RWPE1 (cell line): ENCODE measurements at regions not wholly inside any gene's neighbourhood (a gene's known extent, or its start where the extent isn't known, plus 50 kb on each side); places are given as distances from the start of the nearest gene placed in this dataset.
"Not testable (repeated sequence)": the region's sequence is repeated elsewhere in the genome, so short reads cannot be mapped to it uniquely, and the experiment has no call there.

ENCODE experiments used
- CTCF ChIA-PET: fragments of 350-600 bp; sonication (Branson Sonifier 250); formaldehyde crosslinking; extraction: SDS; loops from one replicate; lab custom pipeline; 2021; lab: Yijun Ruan, JAX
- POLR2A ChIA-PET: fragments of 400-600 bp; formaldehyde crosslinking; extraction: SDS; loops from one replicate; lab custom pipeline; 2020; ENCODE audit warnings: antibody characterized with exemption; ENCODE audit not compliant: low non-redundant PET; lab: Yijun Ruan, JAX
- DNase-seq: peaks from one replicate; pipeline ENCODE4 v3.0.0; 2012; ENCODE audit warnings: low spot score
- H3K27ac ChIP-seq: fragments of 450-650 bp; 2 replicates; pipeline ENCODE4 v1.5.1; 2017
- CTCF ChIP-seq: fragments of 450-650 bp; conservative IDR thresholded peaks from 2 replicates; pipeline ENCODE4 v1.5.1; 2017; ENCODE audit warnings: low read depth, mild to moderate bottlenecking

DNA sequence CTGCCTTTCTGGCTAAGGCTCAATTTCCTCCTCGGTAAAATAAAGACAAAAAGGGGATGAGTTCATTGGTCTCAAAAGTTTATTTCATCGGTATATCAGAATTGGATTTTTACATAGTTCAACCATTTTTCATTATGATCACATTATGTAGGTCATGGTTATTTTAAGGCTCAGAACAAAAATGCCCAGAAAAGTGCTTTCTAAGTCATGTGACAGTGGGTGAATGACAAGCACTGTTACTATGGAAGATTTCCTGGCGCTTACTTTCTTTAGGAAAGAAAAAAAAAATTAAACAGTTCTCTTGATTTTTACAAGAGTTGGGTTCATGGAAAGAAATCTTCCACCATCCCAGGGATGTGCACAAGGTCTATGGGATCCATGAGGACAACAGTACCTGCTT is 117.9 kb upstream of the CES5A start:
- ChIA-PET POLR2A (no interaction called here), CTCF (no interaction called here)
- H3K27ac ChIP-seq = no peak overlapping the region
- TF ChIP-seq CTCF = no peak
- no peak for DNase-seq

DNA sequence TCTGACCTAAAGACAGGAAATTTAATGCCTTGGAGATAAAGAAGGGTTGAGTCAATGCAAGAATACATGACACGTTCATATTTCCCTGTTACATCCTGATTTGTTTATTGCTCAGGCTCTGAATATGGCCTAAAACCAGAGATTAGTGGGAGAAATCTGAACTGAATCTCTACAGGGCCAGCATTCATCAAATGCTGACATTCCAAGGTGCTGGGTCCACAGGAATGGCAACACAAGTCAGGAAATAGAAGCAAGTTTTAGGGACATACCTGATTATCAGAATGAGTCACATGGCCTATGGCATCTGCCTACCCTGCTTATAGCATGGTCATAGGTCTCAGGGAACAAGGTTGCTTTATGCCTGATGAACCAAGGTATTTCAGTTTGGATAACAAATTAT is 117.4 kb upstream of the CES5A start:
- CTCF ChIA-PET = no interaction called here

GRCh38 chr16:55991843-55992242 is 116.7 kb upstream of the CES5A start:
- DNase-seq = no peak

More for the DNA sequence above, 117.4 kb upstream of the CES5A start:
- H3K27ac ChIP-seq = no peak overlapping the region
- no peak for TF ChIP-seq CTCF
- POLR2A ChIA-PET = no interaction called here
- no peak for DNase-seq

GRCh38 chr16:55989569-55989907 is 114.4 kb upstream of the CES5A start:
- TF ChIP-seq CTCF = no peak
- POLR2A ChIA-PET = no interaction called here
- CTCF ChIA-PET = no interaction called here
- no peak for DNase-seq
- H3K27ac ChIP-seq = no peak overlapping the region

More at GRCh38 chr16:55991843-55992242, 116.7 kb upstream of the CES5A start:
- no peak for TF ChIP-seq CTCF
- POLR2A ChIA-PET = no interaction called here
- CTCF ChIA-PET = no interaction called here
- no peak overlapping the region for H3K27ac ChIP-seq

DNA sequence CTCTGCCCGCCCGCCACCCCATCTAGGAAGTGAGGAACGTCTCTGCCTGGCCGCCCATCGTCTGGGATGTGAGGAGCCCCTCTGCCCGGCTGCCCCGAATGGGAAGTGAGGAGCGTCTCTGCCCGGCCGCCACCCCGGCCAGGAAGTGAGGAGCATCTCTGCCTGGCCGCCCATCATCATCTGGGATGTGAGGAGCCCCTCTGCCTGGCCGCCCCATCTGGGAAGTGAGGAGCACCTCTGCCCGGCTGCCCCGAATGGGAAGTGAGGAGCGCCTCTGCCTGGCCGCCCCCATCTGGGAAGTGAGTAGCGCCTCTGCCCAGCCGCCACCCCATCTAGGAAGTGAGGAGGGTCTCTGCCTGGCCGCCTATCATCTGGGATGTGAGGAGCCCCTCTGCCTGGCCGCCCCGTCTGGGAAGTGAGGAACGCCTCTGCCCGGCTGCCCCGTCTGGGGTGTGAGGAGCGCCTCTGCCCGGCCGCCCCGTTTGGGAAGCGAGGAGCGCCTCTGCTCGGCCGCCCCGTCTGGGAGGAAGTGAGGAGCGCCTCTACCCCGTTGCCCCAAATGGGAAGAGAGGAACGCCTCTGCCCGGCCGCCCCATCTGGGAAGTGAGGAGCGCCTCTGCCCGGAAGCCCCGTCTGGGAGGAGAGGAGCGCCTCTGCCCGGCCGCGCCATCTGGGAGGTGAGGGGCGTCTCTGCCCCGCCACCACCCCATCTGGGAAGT is 113.8 kb upstream of the CES5A start:
- H3K27ac ChIP-seq, POLR2A ChIA-PET, CTCF ChIA-PET, DNase-seq: not testable (repeated sequence)

DNA sequence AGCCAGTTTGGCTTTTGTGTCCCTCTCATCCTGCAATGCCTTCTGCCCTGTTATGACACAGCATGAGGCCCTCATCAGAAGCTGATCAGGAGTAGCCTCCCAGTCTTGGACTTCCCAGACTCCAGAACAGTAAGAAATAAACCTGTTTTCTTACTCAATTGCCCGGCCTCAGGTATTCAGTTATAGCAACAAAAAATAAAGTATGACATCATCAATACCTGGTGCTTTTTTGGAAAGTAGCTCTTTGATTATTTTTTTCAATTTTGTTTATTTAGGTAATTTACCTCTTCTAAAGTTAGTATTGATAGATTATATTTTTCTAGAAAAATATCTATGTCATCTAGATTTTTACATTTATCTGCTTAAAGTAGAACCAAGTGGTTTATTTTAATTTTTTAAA is 112.8 kb upstream of the CES5A start:
- POLR2A ChIA-PET = no interaction called here
- CTCF ChIA-PET = no interaction called here

GRCh38 chr16:55982597-55982996 is 107.4 kb upstream of the CES5A start:
- DNase-seq = no peak
- POLR2A ChIA-PET = no interaction called here
- no peak for TF ChIP-seq CTCF
- CTCF ChIA-PET = no interaction called here
- H3K27ac ChIP-seq = no peak overlapping the region

More for the DNA sequence above, 112.8 kb upstream of the CES5A start:
- DNase-seq = no peak
- no peak overlapping the region for H3K27ac ChIP-seq
- no peak for TF ChIP-seq CTCF
